ENCODE measurements at regions not wholly inside any gene's neighbourhood (a gene's known extent, or its start where the extent isn't known, plus 50 kb on each side); places are given as distances from the start of the nearest gene placed in this dataset.

- Histone ChIP-seq H3K9ac (ENCODE audit: low read length in 5 of 5) (no peak overlapping the region), H3K36me3 (ENCODE audit: control insufficient read depth in 5 of 5, insufficient read depth in 5 of 5, low read length in 5 of 5) (no peaks in the 10 kb centered on the region), H3K4me1 (ENCODE audit: control insufficient read depth in 5 of 5, insufficient read depth in 5 of 5, low read length in 5 of 5) (no peaks in the 10 kb centered on the region), H3K9me3 (ENCODE audit: control insufficient read depth in 5 of 5, low read length in 5 of 5) (no peaks in the 10 kb centered on the region), H3K4me3 (ENCODE audit: low read depth in 1 of 5, low read length in 5 of 5) (no peak overlapping the region), H3K27me3 (ENCODE audit: control insufficient read depth in 5 of 5, insufficient read depth in 4 of 5, low read length in 5 of 5) (no peaks in the 10 kb centered on the region), H3K27ac (ENCODE audit: low read depth, low read length) (no peak overlapping the region)
Observed at GRCh38 chr2:151040039-151040438, 221.6 kb downstream of the RBM43 start.

DNA sequence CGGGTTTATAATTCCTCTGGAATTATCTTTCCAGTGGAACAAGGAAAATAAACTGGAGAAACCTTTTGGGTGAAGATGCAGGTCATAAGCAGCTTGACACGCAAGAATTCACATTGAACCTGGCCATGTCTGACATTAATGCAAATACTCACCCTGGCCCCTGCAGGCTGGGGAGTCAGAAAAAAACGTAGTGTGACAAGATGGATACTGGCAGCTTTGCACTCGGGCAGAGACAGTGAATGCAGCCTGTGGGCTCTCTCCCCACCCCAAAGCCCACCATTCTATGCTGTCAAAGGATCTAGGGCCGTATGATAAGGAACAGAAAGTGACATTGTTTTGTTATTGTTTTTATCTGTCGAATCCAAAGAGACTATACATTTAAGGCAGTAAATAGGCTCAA, 223.1 kb downstream of the RBM43 start:
- Histone ChIP-seq H3K4me3 (ENCODE audit: low read depth in 1 of 5, low read length in 5 of 5) (no peak overlapping the region), H3K4me1 (ENCODE audit: control insufficient read depth in 5 of 5, insufficient read depth in 5 of 5, low read length in 5 of 5) (peaks cover 0 to 2% (median under 1%) of the 10 kb centered on the region in 5 donors), H3K9me3 (ENCODE audit: control insufficient read depth in 5 of 5, low read length in 5 of 5) (no peaks in the 10 kb centered on the region), H3K9ac (ENCODE audit: low read length in 5 of 5) (no peak overlapping the region), H3K27ac (ENCODE audit: low read depth, low read length) (no peak overlapping the region), H3K27me3 (ENCODE audit: control insufficient read depth in 5 of 5, insufficient read depth in 4 of 5, low read length in 5 of 5) (no peaks in the 10 kb centered on the region), H3K36me3 (ENCODE audit: control insufficient read depth in 5 of 5, insufficient read depth in 5 of 5, low read length in 5 of 5) (no peaks in the 10 kb centered on the region)

- H3K36me3 ChIP-seq (ENCODE audit: control insufficient read depth in 5 of 5, insufficient read depth in 5 of 5, low read length in 5 of 5), result no peaks in the 10 kb centered on the region
- no peaks in the 10 kb centered on the region for H3K27me3 ChIP-seq (ENCODE audit: control insufficient read depth in 5 of 5, insufficient read depth in 4 of 5, low read length in 5 of 5)
- H3K9me3 ChIP-seq (ENCODE audit: control insufficient read depth in 5 of 5, low read length in 5 of 5), result no peaks in the 10 kb centered on the region
- H3K9ac ChIP-seq (ENCODE audit: low read length in 5 of 5), result no peak overlapping the region
- peaks cover 0 to 13% (median 3%) of the 10 kb centered on the region in 5 donors for H3K4me1 ChIP-seq (ENCODE audit: control insufficient read depth in 5 of 5, insufficient read depth in 5 of 5, low read length in 5 of 5)
- no peak overlapping the region for H3K4me3 ChIP-seq (ENCODE audit: low read depth in 1 of 5, low read length in 5 of 5)
- no peak overlapping the region for H3K27ac ChIP-seq (ENCODE audit: low read depth, low read length)
Observed at GRCh38 chr2:151037434-151037833, 224.2 kb downstream of the RBM43 start.

DNA sequence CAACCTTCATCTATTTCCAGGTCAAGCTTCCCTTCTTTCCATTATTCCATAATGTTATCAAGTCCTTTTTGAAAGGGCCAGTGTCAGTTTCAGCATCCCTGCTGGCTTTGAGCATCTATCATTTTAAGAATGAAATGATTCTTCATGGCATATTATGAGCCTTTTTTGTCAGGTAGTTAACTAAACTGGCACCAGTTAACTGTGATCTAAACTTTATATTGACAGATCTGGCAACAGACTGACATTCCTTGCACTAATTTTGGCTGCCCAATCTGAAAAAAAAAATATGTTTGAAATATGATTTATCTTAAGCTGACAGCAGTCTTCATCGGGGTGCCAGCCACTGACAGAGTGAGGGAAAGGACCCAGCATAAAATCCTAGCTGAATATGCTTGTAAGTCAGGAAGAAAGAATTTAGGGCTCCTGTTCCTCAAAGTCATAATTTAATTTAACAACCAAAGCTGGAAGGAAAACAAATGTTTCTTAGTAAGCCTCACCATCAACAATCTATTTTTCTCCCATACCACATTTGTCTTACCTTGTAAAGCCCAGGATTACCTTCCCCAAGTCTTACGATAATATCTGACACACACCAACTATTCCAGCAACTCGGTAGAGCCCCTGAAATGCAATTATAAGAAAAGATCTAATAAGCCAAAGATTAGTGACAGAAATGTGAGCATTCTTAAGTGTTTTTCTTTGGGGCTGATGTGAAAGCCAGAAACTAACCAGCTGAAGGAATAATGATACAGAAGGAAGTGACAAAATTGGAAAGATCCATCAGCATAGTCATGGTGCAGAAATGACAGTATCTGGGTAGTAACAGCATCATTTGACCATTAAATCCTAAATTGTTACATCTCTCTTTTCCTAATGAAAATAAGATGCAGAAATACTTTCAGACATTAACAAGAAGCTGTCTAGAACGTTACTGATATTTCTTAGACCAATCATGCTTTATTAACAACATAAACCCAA, 228.1 kb downstream of the RBM43 start:
- no peaks in the 10 kb centered on the region for H3K36me3 ChIP-seq (ENCODE audit: control insufficient read depth in 5 of 5, insufficient read depth in 5 of 5, low read length in 5 of 5)
- no peak overlapping the region for H3K4me3 ChIP-seq (ENCODE audit: low read depth in 1 of 5, low read length in 5 of 5)
- H3K27me3 ChIP-seq (ENCODE audit: control insufficient read depth in 5 of 5, insufficient read depth in 4 of 5, low read length in 5 of 5), result no peaks in the 10 kb centered on the region
- no peaks in the 10 kb centered on the region for H3K9me3 ChIP-seq (ENCODE audit: control insufficient read depth in 5 of 5, low read length in 5 of 5)
- H3K27ac ChIP-seq (ENCODE audit: low read depth, low read length), result no peak overlapping the region
- no peak overlapping the region for H3K9ac ChIP-seq (ENCODE audit: low read length in 5 of 5)
- peaks cover 0 to 14% (median 3%) of the 10 kb centered on the region in 5 donors for H3K4me1 ChIP-seq (ENCODE audit: control insufficient read depth in 5 of 5, insufficient read depth in 5 of 5, low read length in 5 of 5)

GRCh38 chr2:151032741-151033191, 228.9 kb downstream of the RBM43 start:
- peaks cover 0 to 14% (median 3%) of the 10 kb centered on the region in 5 donors for H3K4me1 ChIP-seq (ENCODE audit: control insufficient read depth in 5 of 5, insufficient read depth in 5 of 5, low read length in 5 of 5)
- no peaks in the 10 kb centered on the region for H3K36me3 ChIP-seq (ENCODE audit: control insufficient read depth in 5 of 5, insufficient read depth in 5 of 5, low read length in 5 of 5)
- no peak overlapping the region for H3K4me3 ChIP-seq (ENCODE audit: low read depth in 1 of 5, low read length in 5 of 5)
- no peak overlapping the region for H3K27ac ChIP-seq (ENCODE audit: low read depth, low read length)
- H3K9me3 ChIP-seq (ENCODE audit: control insufficient read depth in 5 of 5, low read length in 5 of 5), result no peaks in the 10 kb centered on the region
- no peaks in the 10 kb centered on the region for H3K27me3 ChIP-seq (ENCODE audit: control insufficient read depth in 5 of 5, insufficient read depth in 4 of 5, low read length in 5 of 5)
- H3K9ac ChIP-seq (ENCODE audit: low read length in 5 of 5), result no peak overlapping the region

DNA sequence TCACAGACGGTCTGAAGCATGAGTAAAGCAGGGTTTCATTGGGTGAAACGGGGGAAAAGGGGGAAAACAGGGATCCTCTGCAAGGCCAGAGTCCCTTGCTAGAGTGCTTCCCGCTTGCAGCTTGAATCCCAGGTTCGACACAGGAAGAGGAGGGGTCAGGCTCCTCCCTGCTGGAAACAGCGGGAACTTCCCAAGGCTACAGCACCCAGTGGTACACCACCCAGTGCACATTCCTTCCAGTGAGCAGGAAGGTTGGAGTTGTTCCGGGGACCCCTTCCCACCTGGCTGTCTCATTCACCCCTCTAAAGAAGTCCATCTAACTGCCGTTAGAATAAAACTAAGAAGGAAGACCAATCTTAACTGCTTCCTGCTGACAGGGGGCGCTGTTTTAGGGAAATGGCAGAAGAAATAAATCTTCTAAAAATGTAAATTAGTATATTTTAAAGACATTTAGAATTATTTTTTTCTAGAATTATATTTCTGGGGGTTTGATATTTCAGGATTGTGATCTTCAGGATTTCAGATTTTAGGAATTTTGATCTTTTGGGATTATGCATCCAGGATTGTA, 230.9 kb downstream of the RBM43 start:
- Histone ChIP-seq H3K27me3 (ENCODE audit: control insufficient read depth in 5 of 5, insufficient read depth in 4 of 5, low read length in 5 of 5) (no peaks in the 10 kb centered on the region), H3K27ac (ENCODE audit: low read depth, low read length) (no peak overlapping the region), H3K36me3 (ENCODE audit: control insufficient read depth in 5 of 5, insufficient read depth in 5 of 5, low read length in 5 of 5) (no peaks in the 10 kb centered on the region), H3K9ac (ENCODE audit: low read length in 5 of 5) (no peak overlapping the region), H3K4me3 (ENCODE audit: low read depth in 1 of 5, low read length in 5 of 5) (no peak overlapping the region), H3K4me1 (ENCODE audit: control insufficient read depth in 5 of 5, insufficient read depth in 5 of 5, low read length in 5 of 5) (peaks cover 0 to 14% (median 3%) of the 10 kb centered on the region in 5 donors), H3K9me3 (ENCODE audit: control insufficient read depth in 5 of 5, low read length in 5 of 5) (no peaks in the 10 kb centered on the region)

GRCh38 chr2:151029406-151030157, 232.1 kb downstream of the RBM43 start:
- H3K27me3 ChIP-seq (ENCODE audit: control insufficient read depth in 5 of 5, insufficient read depth in 4 of 5, low read length in 5 of 5), result no peaks in the 10 kb centered on the region
- H3K9ac ChIP-seq (ENCODE audit: low read length in 5 of 5), result no peak overlapping the region
- H3K4me3 ChIP-seq (ENCODE audit: low read depth in 1 of 5, low read length in 5 of 5), result no peak overlapping the region
- H3K9me3 ChIP-seq (ENCODE audit: control insufficient read depth in 5 of 5, low read length in 5 of 5), result no peaks in the 10 kb centered on the region
- H3K36me3 ChIP-seq (ENCODE audit: control insufficient read depth in 5 of 5, insufficient read depth in 5 of 5, low read length in 5 of 5), result no peaks in the 10 kb centered on the region
- H3K4me1 ChIP-seq (ENCODE audit: control insufficient read depth in 5 of 5, insufficient read depth in 5 of 5, low read length in 5 of 5), result peaks cover 0 to 14% (median 3%) of the 10 kb centered on the region in 5 donors
- no peak overlapping the region for H3K27ac ChIP-seq (ENCODE audit: low read depth, low read length)

DNA sequence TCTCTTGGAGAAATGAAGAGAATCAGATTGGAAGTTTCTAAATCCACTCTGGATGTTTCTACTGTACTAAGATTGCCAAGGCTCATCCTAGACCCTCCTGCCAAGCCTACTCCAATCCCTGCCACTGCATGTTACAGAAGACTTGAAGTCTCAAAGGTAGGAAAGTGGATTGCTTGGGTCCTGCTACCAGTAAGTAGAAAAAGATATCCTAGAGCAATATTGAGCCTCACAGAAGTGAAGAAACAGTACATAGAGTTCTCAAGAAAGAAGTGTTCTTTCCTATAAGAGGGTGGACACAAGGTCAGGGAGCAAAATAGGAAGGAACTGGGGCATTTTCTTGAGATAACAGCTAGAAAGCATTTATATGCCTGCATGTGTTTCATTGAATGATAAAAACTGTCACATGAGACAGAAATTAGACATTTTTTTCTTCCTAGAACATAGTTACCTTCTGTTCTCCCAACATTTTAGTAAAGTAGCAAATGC, 232.9 kb downstream of the RBM43 start:
- Histone ChIP-seq H3K9me3 (ENCODE audit: control insufficient read depth in 5 of 5, low read length in 5 of 5) (no peaks in the 10 kb centered on the region), H3K36me3 (ENCODE audit: control insufficient read depth in 5 of 5, insufficient read depth in 5 of 5, low read length in 5 of 5) (no peaks in the 10 kb centered on the region), H3K9ac (ENCODE audit: low read length in 5 of 5) (no peak overlapping the region), H3K4me3 (ENCODE audit: low read depth in 1 of 5, low read length in 5 of 5) (no peak overlapping the region), H3K27me3 (ENCODE audit: control insufficient read depth in 5 of 5, insufficient read depth in 4 of 5, low read length in 5 of 5) (no peaks in the 10 kb centered on the region), H3K4me1 (ENCODE audit: control insufficient read depth in 5 of 5, insufficient read depth in 5 of 5, low read length in 5 of 5) (peaks cover 0 to 14% (median 3%) of the 10 kb centered on the region in 5 donors), H3K27ac (ENCODE audit: low read depth, low read length) (no peak overlapping the region)

GRCh38 chr2:151027151-151027550, 234.5 kb downstream of the RBM43 start:
- Histone ChIP-seq H3K27me3 (ENCODE audit: control insufficient read depth in 5 of 5, insufficient read depth in 4 of 5, low read length in 5 of 5) (no peaks in the 10 kb centered on the region), H3K4me3 (ENCODE audit: low read depth in 1 of 5, low read length in 5 of 5) (no peak overlapping the region), H3K4me1 (ENCODE audit: control insufficient read depth in 5 of 5, insufficient read depth in 5 of 5, low read length in 5 of 5) (peaks cover 0 to 2% (median 0%) of the 10 kb centered on the region in 5 donors), H3K36me3 (ENCODE audit: control insufficient read depth in 5 of 5, insufficient read depth in 5 of 5, low read length in 5 of 5) (no peaks in the 10 kb centered on the region), H3K9me3 (ENCODE audit: control insufficient read depth in 5 of 5, low read length in 5 of 5) (no peaks in the 10 kb centered on the region), H3K27ac (ENCODE audit: low read depth, low read length) (no peak overlapping the region), H3K9ac (ENCODE audit: low read length in 5 of 5) (no peak overlapping the region)
